Nephron (organoid): ENCODE measurements at regions not wholly inside any gene's neighbourhood (a gene's known extent, or its start where the extent isn't known, plus 50 kb on each side); places are given as distances from the start of the nearest gene placed in this dataset.

Experiments
- H3K27ac Mint-ChIP-seq, 3 experiments: 2 replicates each; pipeline ENCODE4 v1.8.0; 2020; ENCODE audit warnings: mixed read lengths in 3 of 3, mild to moderate bottlenecking in 2 of 3, moderate library complexity in 1 of 3
- H3K27me3 Mint-ChIP-seq: 2 replicates; pipeline ENCODE4 v1.8.0; 2021; ENCODE audit warnings: low read depth, mild to moderate bottlenecking, moderate library complexity, mixed read lengths
- H3K36me3 Mint-ChIP-seq: 2 replicates; pipeline ENCODE4 v1.8.0; 2020; ENCODE audit warnings: low read depth, mixed read lengths
- H3K4me1 Mint-ChIP-seq: 2 replicates; pipeline ENCODE4 v1.8.0; 2020; ENCODE audit warnings: mixed read lengths
- H3K4me3 Mint-ChIP-seq, 3 experiments: 2 replicates each; pipeline ENCODE4 v1.8.0; 2020; ENCODE audit warnings: mild to moderate bottlenecking in 3 of 3, mixed read lengths in 3 of 3, moderate library complexity in 2 of 3
- H3K9me3 Mint-ChIP-seq: 2 replicates; pipeline ENCODE4 v1.8.0; 2020; ENCODE audit warnings: mixed read lengths
- CTCF ChIP-seq, 3 experiments: fragments of 200-600 bp; sonication (generic); IDR thresholded peaks; one replicate each; pipeline ENCODE4 v1.5.0; 2021; ENCODE audit warnings: antibody characterized with exemption in 3 of 3; ENCODE audit not compliant: unreplicated experiment in 3 of 3

- H3K27me3 Mint-ChIP-seq, result peaks cover 4% of the 10 kb centered on the region
- TF ChIP-seq CTCF (IDR thresholded peaks at IDR 0.05; ENCODE audit: unreplicated experiment in 3 of 3), result no peak
- no peak overlapping the region for H3K4me3 Mint-ChIP-seq
- peaks cover 4% of the 10 kb centered on the region for H3K36me3 Mint-ChIP-seq
- no peak overlapping the region for H3K27ac Mint-ChIP-seq
- peaks cover 35% of the 10 kb centered on the region for H3K9me3 Mint-ChIP-seq
- no peaks in the 10 kb centered on the region for H3K4me1 Mint-ChIP-seq
These were observed 403.1 kb downstream of the TMEM121 start for GRCh38 chr14:105929327-105930081.

GRCh38 chr14:105930572-105930971, 404.2 kb downstream of the TMEM121 start:
- no peak overlapping the region for H3K4me3 Mint-ChIP-seq

GRCh38 chr14:105931808-105932483, 405.6 kb downstream of the TMEM121 start:
- no peak overlapping the region for H3K4me3 Mint-ChIP-seq
- no peaks in the 10 kb centered on the region for H3K27me3 Mint-ChIP-seq
- H3K36me3 Mint-ChIP-seq, result peaks cover 3% of the 10 kb centered on the region
- TF ChIP-seq CTCF (IDR thresholded peaks at IDR 0.05; ENCODE audit: unreplicated experiment in 3 of 3), result no peak
- no peak overlapping the region for H3K27ac Mint-ChIP-seq
- no peaks in the 10 kb centered on the region for H3K4me1 Mint-ChIP-seq
- H3K9me3 Mint-ChIP-seq, result peaks cover 48% of the 10 kb centered on the region

More at GRCh38 chr14:105930572-105930971, 404.2 kb downstream of the TMEM121 start:
- TF ChIP-seq CTCF (IDR thresholded peaks at IDR 0.05; ENCODE audit: unreplicated experiment in 3 of 3), result no peak
- Mint-ChIP-seq H3K27me3 (no peaks in the 10 kb centered on the region), H3K4me1 (no peaks in the 10 kb centered on the region), H3K27ac (no peak overlapping the region), H3K36me3 (peaks cover 3% of the 10 kb centered on the region), H3K9me3 (peaks cover 36% of the 10 kb centered on the region)

GRCh38 chr14:105933238-105933637, 406.9 kb downstream of the TMEM121 start:
- H3K36me3 Mint-ChIP-seq, result peaks cover 3% of the 10 kb centered on the region
- no peaks in the 10 kb centered on the region for H3K27me3 Mint-ChIP-seq

GRCh38 chr14:105935384-105935783, 409.0 kb downstream of the TMEM121 start:
- no peak overlapping the region for H3K27ac Mint-ChIP-seq
- no peaks in the 10 kb centered on the region for H3K27me3 Mint-ChIP-seq
- H3K4me1 Mint-ChIP-seq, result no peaks in the 10 kb centered on the region
- peaks cover 12% of the 10 kb centered on the region for H3K36me3 Mint-ChIP-seq
- no peak for TF ChIP-seq CTCF (IDR thresholded peaks at IDR 0.05; ENCODE audit: unreplicated experiment in 3 of 3)
- peaks cover 63% of the 10 kb centered on the region for H3K9me3 Mint-ChIP-seq
- H3K4me3 Mint-ChIP-seq, result no peak overlapping the region

More at GRCh38 chr14:105933238-105933637, 406.9 kb downstream of the TMEM121 start:
- Mint-ChIP-seq H3K4me1 (no peaks in the 10 kb centered on the region), H3K27ac (no peak overlapping the region), H3K9me3 (peaks cover 45% of the 10 kb centered on the region), H3K4me3 (no peak overlapping the region)
- TF ChIP-seq CTCF (IDR thresholded peaks at IDR 0.05; ENCODE audit: unreplicated experiment in 3 of 3), result no peak
